ENCODE measurements at regions not wholly inside any gene's neighbourhood (a gene's known extent, or its start where the extent isn't known, plus 50 kb on each side); places are given as distances from the start of the nearest gene placed in this dataset.

DNA sequence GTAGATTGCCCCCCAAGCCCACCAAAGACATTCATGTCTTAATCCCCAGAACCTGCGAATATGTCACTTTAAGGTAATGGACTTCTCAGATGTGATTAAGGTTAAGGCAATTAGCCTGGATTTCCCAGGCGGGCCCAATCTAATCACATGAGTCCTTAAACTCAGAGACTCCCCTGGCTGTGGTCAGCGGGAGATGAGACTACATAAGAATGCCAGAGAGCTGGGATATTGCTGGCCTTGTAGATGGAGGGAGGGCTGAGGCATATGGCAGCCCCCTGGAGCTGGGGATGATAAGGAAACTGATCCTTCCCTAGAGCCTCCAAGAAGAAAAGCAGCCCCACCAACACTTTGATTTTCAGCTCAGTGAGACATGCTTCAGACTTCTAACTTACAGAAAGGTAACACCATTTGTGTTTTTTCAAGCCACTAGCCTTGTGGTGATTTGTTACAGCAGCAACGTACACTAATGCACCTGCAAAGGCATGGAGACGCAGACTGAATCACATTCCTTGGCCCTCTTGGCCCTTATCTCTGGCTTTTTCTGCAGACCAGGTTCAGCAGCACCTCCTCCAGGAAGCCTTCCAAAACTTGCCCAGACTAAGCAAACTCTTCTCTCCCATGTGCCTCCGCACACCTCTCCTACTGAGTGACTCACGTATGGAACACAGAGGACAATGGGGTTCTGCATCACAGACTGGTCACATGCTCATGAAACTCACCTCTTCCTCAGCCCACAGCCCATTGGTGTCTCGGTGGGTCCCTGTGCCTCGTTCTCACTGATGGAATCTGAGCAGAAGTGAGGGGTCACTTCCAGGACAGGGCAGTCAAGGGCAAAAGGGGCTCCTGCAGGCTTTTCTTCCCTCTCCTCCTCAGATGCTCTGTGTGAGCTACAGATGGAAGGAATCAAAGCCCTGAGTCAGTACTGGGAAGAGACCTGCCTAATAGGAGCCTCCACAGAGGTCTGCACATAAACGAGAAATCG, 86.3 kb upstream of the HMGXB4 start:
- Histone ChIP-seq H3K79me2 (ENCODE audit: low read length) (no peaks in the 10 kb centered on the region), H2AFZ (ENCODE audit: low read length) (no peak overlapping the region), H3K4me2 (ENCODE audit: low read depth, low read length) (no peak overlapping the region), H3K27me3 (replicated peaks; ENCODE audit: insufficient read depth, low read length) (no peaks in the 10 kb centered on the region), H3F3A (ENCODE audit: insufficient read depth, low read length) (no peaks in the 10 kb centered on the region), H3K9ac (ENCODE audit: low read length) (no peak overlapping the region), H3K27ac (ENCODE audit: low read length) (no peak overlapping the region), H3K9me2 (replicated peaks; ENCODE audit: insufficient read depth, low read length) (no peaks in the 10 kb centered on the region), H3K4me3 (ENCODE audit: low read length) (no peak overlapping the region), H3K9me3 (replicated peaks; ENCODE audit: insufficient read depth, low read length) (no peaks in the 10 kb centered on the region), H3K4me1 (ENCODE audit: low read length) (no peaks in the 10 kb centered on the region), H3K36me3 (replicated peaks; ENCODE audit: insufficient read depth, low read length) (no peaks in the 10 kb centered on the region), H4K20me1 (ENCODE audit: insufficient read depth, low read length) (no peaks in the 10 kb centered on the region)
- DNase-seq, result no peak
- TF ChIP-seq, protein P1, sequence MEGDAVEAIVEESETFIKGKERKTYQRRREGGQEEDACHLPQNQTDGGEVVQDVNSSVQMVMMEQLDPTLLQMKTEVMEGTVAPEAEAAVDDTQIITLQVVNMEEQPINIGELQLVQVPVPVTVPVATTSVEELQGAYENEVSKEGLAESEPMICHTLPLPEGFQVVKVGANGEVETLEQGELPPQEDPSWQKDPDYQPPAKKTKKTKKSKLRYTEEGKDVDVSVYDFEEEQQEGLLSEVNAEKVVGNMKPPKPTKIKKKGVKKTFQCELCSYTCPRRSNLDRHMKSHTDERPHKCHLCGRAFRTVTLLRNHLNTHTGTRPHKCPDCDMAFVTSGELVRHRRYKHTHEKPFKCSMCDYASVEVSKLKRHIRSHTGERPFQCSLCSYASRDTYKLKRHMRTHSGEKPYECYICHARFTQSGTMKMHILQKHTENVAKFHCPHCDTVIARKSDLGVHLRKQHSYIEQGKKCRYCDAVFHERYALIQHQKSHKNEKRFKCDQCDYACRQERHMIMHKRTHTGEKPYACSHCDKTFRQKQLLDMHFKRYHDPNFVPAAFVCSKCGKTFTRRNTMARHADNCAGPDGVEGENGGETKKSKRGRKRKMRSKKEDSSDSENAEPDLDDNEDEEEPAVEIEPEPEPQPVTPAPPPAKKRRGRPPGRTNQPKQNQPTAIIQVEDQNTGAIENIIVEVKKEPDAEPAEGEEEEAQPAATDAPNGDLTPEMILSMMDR (IDR thresholded peaks at IDR 0.05; ENCODE audit: low read length), result no peak
- no peak for TF ChIP-seq EZH2phosphoT487 (IDR thresholded peaks at IDR 0.05; ENCODE audit: low read length)
- no peak for TF ChIP-seq EZH2 (optimal IDR thresholded peaks at IDR 0.05; ENCODE audit: low read depth, low read length)

- Histone ChIP-seq H3K9me3 (replicated peaks; ENCODE audit: insufficient read depth, low read length) (no peaks in the 10 kb centered on the region), H3F3A (ENCODE audit: insufficient read depth, low read length) (no peaks in the 10 kb centered on the region), H3K9ac (ENCODE audit: low read length) (no peak overlapping the region), H3K79me2 (ENCODE audit: low read length) (no peaks in the 10 kb centered on the region), H3K4me2 (ENCODE audit: low read depth, low read length) (no peak overlapping the region), H2AFZ (ENCODE audit: low read length) (no peak overlapping the region), H4K20me1 (ENCODE audit: insufficient read depth, low read length) (no peaks in the 10 kb centered on the region), H3K9me2 (replicated peaks; ENCODE audit: insufficient read depth, low read length) (no peaks in the 10 kb centered on the region), H3K27me3 (replicated peaks; ENCODE audit: insufficient read depth, low read length) (no peaks in the 10 kb centered on the region), H3K27ac (ENCODE audit: low read length) (no peak overlapping the region), H3K4me1 (ENCODE audit: low read length) (no peaks in the 10 kb centered on the region), H3K4me3 (ENCODE audit: low read length) (no peak overlapping the region), H3K36me3 (replicated peaks; ENCODE audit: insufficient read depth, low read length) (no peaks in the 10 kb centered on the region)
- no peak for DNase-seq
- no peak for TF ChIP-seq EZH2 (optimal IDR thresholded peaks at IDR 0.05; ENCODE audit: low read depth, low read length)
- TF ChIP-seq, protein P1 (IDR thresholded peaks at IDR 0.05; ENCODE audit: low read length), result no peak
- no peak for TF ChIP-seq EZH2phosphoT487 (IDR thresholded peaks at IDR 0.05; ENCODE audit: low read length)
Measured at GRCh38 chr22:35172442-35172841, 84.9 kb upstream of the HMGXB4 start.

DNA sequence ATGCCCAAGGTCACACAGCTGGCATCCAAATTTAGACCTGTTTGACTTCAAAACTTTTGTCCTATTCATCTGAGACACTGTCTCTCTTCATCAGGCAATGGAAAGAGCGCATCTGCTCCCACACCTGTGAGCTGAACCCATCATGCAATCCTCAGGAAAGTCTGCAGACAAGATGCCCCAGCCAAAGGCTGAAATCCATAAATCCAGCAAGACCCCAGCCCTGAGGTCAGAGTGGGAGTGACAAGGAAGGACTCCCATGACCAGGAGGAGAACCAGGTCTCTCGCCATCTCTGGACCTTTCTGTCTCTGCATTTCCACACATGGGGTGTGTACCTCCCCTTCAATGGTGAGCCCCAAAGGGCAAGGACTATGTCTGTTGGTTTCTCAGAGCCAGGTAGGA, 83.6 kb upstream of the HMGXB4 start:
- no peak overlapping the region for H3K4me3 ChIP-seq (ENCODE audit: low read length)
- DNase-seq, result no peak
- no peak overlapping the region for H3K9ac ChIP-seq (ENCODE audit: low read length)
- H3K9me3 ChIP-seq (replicated peaks; ENCODE audit: insufficient read depth, low read length), result no peaks in the 10 kb centered on the region
- H3K27me3 ChIP-seq (replicated peaks; ENCODE audit: insufficient read depth, low read length), result no peaks in the 10 kb centered on the region
- H2AFZ ChIP-seq (ENCODE audit: low read length), result no peak overlapping the region
- no peaks in the 10 kb centered on the region for H3K4me1 ChIP-seq (ENCODE audit: low read length)
- no peaks in the 10 kb centered on the region for H3K36me3 ChIP-seq (replicated peaks; ENCODE audit: insufficient read depth, low read length)
- no peaks in the 10 kb centered on the region for H3K9me2 ChIP-seq (replicated peaks; ENCODE audit: insufficient read depth, low read length)
- H3K79me2 ChIP-seq (ENCODE audit: low read length), result no peaks in the 10 kb centered on the region
- H3K4me2 ChIP-seq (ENCODE audit: low read depth, low read length), result no peak overlapping the region
- TF ChIP-seq, protein P1 (IDR thresholded peaks at IDR 0.05; ENCODE audit: low read length), result no peak
- TF ChIP-seq EZH2 (optimal IDR thresholded peaks at IDR 0.05; ENCODE audit: low read depth, low read length), result no peak
- no peak for TF ChIP-seq EZH2phosphoT487 (IDR thresholded peaks at IDR 0.05; ENCODE audit: low read length)
- no peak overlapping the region for H3K27ac ChIP-seq (ENCODE audit: low read length)
- H3F3A ChIP-seq (ENCODE audit: insufficient read depth, low read length), result no peaks in the 10 kb centered on the region
- no peaks in the 10 kb centered on the region for H4K20me1 ChIP-seq (ENCODE audit: insufficient read depth, low read length)

Data from MM.1S (cell line).